ENCODE measurements at regions not wholly inside any gene's neighbourhood (a gene's known extent, or its start where the extent isn't known, plus 50 kb on each side); places are given as distances from the start of the nearest gene placed in this dataset.

DNA sequence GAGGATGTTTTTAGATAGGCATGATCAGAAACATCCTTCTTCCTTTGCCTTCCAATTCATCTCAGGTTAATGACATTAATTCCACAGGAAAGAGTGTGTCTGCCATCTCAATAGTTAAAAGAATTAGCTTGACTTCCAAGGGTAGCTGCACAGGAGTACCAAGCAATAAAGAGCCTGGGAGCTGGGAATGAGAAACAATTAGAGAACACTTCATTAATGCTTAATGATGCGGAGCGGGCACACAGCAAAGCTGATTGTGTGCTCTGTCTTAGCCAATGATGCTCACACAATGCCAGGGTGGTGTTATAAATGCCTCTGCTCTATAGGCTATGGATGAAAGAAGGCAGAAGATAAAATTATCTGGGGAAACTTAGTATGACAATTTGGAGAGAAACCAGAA lies 1052.5 kb upstream of the LCORL start:
- TF ChIP-seq, protein P1, sequence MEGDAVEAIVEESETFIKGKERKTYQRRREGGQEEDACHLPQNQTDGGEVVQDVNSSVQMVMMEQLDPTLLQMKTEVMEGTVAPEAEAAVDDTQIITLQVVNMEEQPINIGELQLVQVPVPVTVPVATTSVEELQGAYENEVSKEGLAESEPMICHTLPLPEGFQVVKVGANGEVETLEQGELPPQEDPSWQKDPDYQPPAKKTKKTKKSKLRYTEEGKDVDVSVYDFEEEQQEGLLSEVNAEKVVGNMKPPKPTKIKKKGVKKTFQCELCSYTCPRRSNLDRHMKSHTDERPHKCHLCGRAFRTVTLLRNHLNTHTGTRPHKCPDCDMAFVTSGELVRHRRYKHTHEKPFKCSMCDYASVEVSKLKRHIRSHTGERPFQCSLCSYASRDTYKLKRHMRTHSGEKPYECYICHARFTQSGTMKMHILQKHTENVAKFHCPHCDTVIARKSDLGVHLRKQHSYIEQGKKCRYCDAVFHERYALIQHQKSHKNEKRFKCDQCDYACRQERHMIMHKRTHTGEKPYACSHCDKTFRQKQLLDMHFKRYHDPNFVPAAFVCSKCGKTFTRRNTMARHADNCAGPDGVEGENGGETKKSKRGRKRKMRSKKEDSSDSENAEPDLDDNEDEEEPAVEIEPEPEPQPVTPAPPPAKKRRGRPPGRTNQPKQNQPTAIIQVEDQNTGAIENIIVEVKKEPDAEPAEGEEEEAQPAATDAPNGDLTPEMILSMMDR (IDR thresholded peaks at IDR 0.05; ENCODE audit: insufficient read depth, low read length, poor library complexity, severe bottlenecking), result no peak
- no peak for TF ChIP-seq EZH2phosphoT487 (conservative IDR thresholded peaks at IDR 0.05; ENCODE audit: low read length)

All from SU-DHL-6 (cell line).